GF-D8 (cell line): ENCODE measurements at regions not wholly inside any gene's neighbourhood (a gene's known extent, or its start where the extent isn't known, plus 50 kb on each side); places are given as distances from the start of the nearest gene placed in this dataset.
A peak's percentile ranks its signal among the peaks of the same experiment; 100 is the strongest.

Experiments used
- DNase-seq: peaks from one replicate; lab custom pipeline; 2025; lab: John Stamatoyannopoulos, UW

- no peak for DNase-seq
Observed at GRCh38 chr3:72327008-72327407, 521.2 kb downstream of the SHQ1 start.

DNA sequence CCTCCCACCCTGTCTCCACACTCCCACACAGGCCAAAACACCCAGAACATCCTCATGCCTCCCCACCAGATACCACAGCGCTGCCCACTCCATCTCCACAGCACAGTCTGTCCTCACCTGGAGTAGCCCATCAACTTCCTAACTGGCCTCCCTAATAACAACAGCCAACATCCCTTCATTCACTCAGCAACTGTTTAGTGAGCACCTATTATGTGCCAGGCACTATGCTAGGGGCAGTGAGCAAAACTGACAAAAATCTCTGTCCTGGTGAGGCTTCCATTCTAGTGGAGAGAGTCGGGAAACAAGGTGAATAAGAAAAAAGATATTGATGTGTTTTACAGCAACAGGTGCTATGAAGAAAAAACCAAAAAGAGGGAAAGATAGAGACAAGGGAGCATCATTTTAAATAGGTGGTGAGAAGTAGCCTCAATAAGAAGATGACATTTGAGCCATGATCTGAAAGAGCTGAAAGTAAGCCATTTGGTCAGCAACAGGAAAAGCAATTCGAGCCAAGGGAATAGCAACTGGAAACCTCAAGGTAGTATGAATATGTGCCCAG lies 523.9 kb downstream of the SHQ1 start:
- no peak for DNase-seq

GRCh38 chr3:72323773-72324172 lies 524.5 kb downstream of the SHQ1 start:
- DNase-seq: no peak

GRCh38 chr3:72322264-72322976 lies 525.8 kb downstream of the SHQ1 start:
- DNase-seq: no peak

GRCh38 chr3:72320955-72321303 lies 527.3 kb downstream of the SHQ1 start:
- DNase-seq: no peak

DNA sequence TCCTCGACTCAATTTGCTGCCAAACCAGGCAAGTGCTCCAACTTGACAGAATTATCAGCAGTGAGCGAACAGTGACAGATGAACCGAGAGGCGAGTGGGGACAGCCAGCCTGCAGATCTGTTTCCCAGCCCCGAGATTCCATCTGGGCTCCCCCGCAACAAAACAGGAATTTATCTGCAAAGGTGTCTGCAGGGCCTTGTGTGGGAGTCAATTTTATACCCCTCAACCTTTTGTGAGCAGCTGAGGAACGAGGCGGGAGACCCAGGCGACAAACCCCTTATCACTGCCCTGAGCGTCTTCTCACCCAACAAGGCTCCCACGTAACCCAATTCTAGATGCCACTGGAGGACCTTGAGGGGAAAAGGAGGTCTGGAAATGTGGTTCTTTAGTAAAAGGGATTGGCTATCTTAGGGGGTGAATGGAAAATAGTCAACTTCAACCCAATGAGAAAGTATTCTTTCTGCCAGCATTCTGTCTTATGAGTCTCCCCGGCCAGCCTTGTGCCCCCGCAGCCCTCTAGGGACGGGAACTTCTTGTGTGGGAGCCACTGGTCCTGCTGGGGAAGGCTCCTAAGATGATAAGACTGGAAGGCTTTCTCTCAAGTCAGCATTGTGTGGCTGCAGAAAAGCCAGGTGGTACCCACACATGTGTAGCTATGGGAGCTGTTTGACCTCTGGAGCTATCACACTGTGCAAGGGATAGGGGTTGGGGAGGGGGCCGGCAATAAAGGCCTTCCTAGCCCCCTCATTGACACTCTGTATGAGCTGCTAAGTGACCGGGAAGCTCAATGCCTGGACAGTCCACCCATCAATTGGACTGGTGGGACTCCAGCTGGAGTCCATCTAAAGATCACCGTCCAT lies 527.9 kb downstream of the SHQ1 start:
- no peak for DNase-seq

DNA sequence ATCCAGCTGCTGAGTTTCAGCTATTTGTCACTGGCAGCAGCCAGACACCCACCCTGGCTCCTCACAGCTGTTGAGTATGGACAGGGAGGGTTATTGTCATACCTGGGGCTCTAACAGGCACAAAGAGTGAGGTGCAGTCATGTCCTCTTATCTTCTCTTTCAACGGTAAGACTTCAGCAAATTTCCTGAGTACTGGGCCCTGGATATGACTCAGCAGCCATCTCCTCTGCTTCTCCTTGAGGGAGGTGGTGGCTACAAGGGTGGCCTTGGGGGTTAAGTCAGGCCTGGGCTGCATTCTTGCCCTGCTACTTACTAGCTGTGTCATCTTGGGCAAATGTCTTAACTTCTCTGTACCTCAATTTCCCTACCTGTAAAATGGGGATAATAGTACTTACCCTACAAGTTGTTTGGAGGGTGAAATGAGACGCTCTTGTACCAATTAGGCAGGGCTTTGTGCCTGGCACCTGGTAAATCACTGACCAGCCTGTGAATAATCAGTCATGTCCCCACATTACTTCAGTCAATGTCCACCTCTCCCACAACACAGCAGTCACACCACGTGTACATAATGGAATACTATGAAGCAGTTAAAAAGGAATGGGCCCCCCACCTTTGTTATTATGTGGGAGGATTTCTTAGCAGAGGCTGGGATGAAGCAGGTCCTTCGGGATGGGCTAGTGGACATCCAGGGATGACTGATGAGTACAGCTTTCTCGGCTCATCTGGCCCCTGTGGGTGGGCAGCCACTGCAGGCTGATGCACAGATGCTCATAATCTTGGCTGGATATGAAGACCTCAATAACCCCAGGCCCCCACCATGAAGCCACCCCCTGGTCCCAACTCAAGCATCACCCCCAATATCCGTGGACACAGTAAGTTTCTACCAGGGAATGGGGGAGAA lies 528.8 kb downstream of the SHQ1 start:
- DNase-seq: no peak

DNA sequence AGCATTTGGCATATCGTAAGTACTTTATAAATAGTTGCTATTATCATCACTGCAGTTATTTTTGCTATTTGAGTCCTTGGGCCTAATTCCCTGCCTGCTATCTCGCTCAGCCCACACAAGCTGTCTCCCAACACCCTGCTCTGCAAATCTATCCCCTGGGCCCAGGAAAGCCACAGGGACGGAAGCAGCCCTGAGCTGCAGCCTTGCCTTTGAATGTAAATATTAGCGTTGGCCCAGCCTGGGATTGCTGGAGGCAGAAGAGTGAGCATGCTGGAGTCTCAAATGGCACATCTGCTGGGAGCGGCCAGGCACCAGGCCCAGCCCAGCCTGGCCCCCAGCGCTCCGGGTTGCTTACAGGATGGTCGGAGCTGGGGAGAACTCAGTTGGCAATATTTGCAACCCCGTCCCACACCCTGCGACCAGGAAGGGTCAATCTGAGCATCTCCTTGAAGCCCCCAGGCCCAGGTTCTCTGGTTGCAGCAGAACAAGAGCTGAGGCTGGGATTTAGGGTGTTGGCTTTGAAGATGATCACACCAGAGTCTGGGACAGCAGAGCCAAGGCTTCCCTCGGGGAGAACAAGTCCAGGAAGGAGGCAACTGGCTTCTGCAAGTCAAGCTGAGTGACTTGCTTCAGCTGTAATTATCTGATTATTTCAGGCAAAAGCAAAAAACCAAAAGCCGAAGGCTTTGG lies 529.6 kb downstream of the SHQ1 start:
- DNase-seq: no peak

GRCh38 chr3:72317491-72317890 lies 530.8 kb downstream of the SHQ1 start:
- no peak for DNase-seq

- DNase-seq: no peak
Observed at GRCh38 chr3:72316501-72317279, 531.6 kb downstream of the SHQ1 start.

DNA sequence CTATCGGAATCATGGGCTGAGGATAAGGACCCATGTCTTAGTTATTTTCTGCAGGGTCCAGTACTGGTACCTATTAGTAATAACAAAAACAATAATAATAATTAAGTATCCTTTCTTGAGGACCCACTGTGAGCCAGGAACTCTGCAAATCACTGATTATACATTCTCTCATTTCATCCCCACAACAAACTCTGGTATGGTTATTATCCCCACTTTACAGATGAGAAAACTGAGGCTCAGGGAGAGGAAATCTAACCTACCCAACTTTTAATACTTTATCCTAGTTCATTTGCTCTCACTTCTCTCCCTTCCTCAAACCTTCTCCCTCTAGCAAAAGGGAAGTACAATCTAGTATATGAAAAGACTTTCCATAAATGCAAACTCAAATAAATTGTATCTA lies 528.4 kb upstream of the PROK2 start:
- no peak for DNase-seq

DNA sequence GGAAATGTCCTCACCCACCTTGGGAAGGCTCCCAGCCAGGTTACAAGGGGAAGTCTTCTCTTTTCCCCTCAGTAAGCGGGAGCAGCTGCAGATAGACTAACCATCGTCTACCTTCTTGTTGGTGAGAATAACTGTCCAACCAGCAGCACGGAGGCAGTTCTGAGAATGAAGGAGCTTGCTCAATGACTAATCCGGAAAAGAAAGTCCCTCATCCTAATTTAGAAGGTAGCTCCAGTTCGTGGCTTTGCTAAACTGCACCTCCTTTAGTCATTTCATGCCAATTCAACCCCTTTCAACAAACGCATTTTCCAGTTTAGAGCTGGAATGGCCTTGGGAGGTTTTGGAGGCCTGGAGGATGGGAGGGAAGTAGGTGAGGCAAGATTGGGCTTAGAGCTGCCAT lies 527.4 kb upstream of the PROK2 start:
- DNase-seq: no peak

DNA sequence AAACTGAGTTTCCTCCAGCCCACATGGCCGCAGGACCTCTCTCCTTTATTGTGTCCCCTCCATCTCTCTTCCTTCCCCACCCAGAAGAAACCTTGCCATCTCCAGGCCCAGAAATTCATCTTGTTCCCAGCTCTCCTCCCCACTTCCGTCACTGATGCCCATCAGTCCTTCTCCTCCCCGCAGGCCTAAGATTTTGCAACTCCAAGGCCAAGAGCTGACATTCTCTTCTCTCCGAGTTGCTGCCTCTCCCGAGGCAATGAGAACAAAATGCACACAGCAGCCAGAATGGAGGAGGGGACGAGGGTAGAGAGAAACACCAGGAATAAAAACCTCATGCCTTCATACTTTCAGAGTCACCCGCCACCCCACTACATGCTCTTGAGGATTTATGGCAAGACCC lies 526.5 kb upstream of the PROK2 start:
- no peak for DNase-seq

GRCh38 chr3:72310419-72311380 lies 525.8 kb upstream of the PROK2 start:
- DNase-seq: peak; percentile 66

- DNase-seq: no peak
Observed at GRCh38 chr3:72309661-72310418, 524.9 kb upstream of the PROK2 start.

DNA sequence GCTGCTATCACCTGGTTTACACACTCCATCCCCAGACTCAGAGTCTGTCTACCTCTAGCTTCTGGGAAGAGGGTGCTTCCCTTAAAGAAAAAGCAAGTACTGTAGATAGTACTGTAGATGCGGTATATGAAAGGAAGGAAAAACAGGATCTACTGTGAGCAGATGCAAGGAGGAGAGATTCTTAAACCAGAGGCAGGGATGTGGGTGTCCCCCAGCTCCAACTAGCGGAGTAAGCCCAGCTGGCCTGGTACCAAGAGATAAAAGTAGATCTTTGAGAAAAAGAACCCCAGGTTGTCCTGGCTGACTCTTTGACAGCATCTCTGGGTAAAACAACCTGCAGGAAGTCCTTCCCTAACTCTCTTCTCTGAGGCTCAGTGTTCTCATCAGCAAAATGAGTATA lies 523.7 kb upstream of the PROK2 start:
- DNase-seq: no peak

DNA sequence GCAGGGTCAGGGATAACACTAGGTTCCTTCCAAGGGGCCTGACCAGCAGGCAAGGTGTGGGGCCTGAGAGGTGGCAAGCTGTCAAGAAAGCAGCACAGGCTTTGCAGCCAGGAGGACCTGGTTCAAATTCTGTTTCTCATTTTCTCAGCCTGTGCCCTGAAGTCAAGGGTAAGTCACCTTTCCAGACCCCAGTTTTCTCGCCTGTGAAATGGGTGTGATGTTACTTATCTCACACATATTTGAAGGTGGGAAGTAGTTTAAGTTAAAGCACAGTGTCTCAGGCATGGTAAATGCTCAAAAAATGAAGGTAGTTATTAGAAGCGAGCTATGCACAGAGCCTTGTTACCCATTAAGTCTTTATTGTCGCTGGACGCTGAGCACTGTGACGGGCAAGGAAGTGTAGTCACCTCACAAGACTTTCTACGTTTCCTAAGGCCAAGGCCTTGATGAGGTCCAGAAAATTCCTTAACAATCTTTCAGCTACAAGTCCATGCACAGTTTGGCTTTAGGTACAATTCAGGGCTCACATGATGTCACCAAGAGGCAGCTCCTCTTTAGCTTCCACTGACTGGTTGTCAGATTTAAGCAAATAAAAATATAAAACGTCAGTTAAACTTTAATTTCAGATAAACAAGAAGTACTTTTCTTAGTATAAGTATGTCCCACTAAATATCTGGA lies 522.6 kb upstream of the PROK2 start:
- DNase-seq: no peak

- DNase-seq: no peak
Observed at GRCh38 chr3:72306800-72307341, 521.9 kb upstream of the PROK2 start.
